ENCODE measurements at regions not wholly inside any gene's neighbourhood (a gene's known extent, or its start where the extent isn't known, plus 50 kb on each side); places are given as distances from the start of the nearest gene placed in this dataset.
"Not testable (repeated sequence)": the region's sequence is repeated elsewhere in the genome, so short reads cannot be mapped to it uniquely, and the experiment has no call there.

GRCh38 chr7:106582365-106582764 lies 78.6 kb downstream of the CCDC71L start:
- TF ChIP-seq CTCF (IDR thresholded peaks at IDR 0.05) (no peak), EP300 (IDR thresholded peaks at IDR 0.05) (no peak), POLR2A (IDR thresholded peaks at IDR 0.05) (no peak)
- DNase-seq, result no peak
- Histone ChIP-seq H3K27me3 (no peaks in the 10 kb centered on the region), H3K9me3 (no peaks in the 10 kb centered on the region), H3K27ac (no peak overlapping the region), H3K4me1 (ENCODE audit: insufficient read depth) (no peaks in the 10 kb centered on the region), H3K36me3 (no peaks in the 10 kb centered on the region), H3K4me3 (no peak overlapping the region)
- intact Hi-C loops (cut with DNase I), result no loop called here
- WGBS, 3 donors, result 76 to 97% (median 91%) methylated on average over 2 of the region's 2 CpGs

GRCh38 chr7:106579086-106579485 lies 81.9 kb downstream of the CCDC71L start:
- H3K9me3 ChIP-seq; H3K4me3 ChIP-seq; H3K4me1 ChIP-seq (ENCODE audit: insufficient read depth); H3K36me3 ChIP-seq; H3K27ac ChIP-seq; DNase-seq; intact Hi-C loops (cut with DNase I); H3K27me3 ChIP-seq: not testable (repeated sequence)
- whole genome bisulfite sequencing, 3 donors, result 83 to 87% (median 86%) methylated on average over 13 of the region's 13 CpGs

- TF ChIP-seq POLR2A (IDR thresholded peaks at IDR 0.05) (no peak), CTCF (IDR thresholded peaks at IDR 0.05) (no peak), EP300 (IDR thresholded peaks at IDR 0.05) (no peak)
- no peak for DNase-seq
- Histone ChIP-seq H3K27ac (no peak overlapping the region), H3K4me3 (no peak overlapping the region), H3K36me3 (no peaks in the 10 kb centered on the region), H3K4me1 (ENCODE audit: insufficient read depth) (no peaks in the 10 kb centered on the region), H3K27me3 (no peaks in the 10 kb centered on the region), H3K9me3 (no peaks in the 10 kb centered on the region)
- WGBS, 3 donors, result 80 to 89% (median 83%) methylated on average over 6 of the region's 6 CpGs
- intact Hi-C loops (cut with DNase I), result no loop called here
Measured at GRCh38 chr7:106575138-106575823, 85.7 kb downstream of the CCDC71L start.

- no peaks in the 10 kb centered on the region for H3K4me1 ChIP-seq (ENCODE audit: insufficient read depth)
- intact Hi-C loops (cut with DNase I), result no loop called here
- 76 to 78% (median 77%) methylated on average over 3 of the region's 3 CpGs for WGBS, 3 donors
- no peak overlapping the region for H3K4me3 ChIP-seq
- no peak for DNase-seq
- no peaks in the 10 kb centered on the region for H3K27me3 ChIP-seq
- H3K36me3 ChIP-seq, result no peaks in the 10 kb centered on the region
- H3K9me3 ChIP-seq, result no peaks in the 10 kb centered on the region
- TF ChIP-seq CTCF (IDR thresholded peaks at IDR 0.05) (no peak), EP300 (IDR thresholded peaks at IDR 0.05) (no peak), POLR2A (IDR thresholded peaks at IDR 0.05) (no peak)
- H3K27ac ChIP-seq, result no peak overlapping the region
Measured at GRCh38 chr7:106573738-106574137, 87.2 kb downstream of the CCDC71L start.

- H3K4me3 ChIP-seq, result no peak overlapping the region
- H3K9me3 ChIP-seq, result no peaks in the 10 kb centered on the region
- intact Hi-C loops (cut with DNase I), result no loop called here
- H3K27ac ChIP-seq, result no peak overlapping the region
- H3K36me3 ChIP-seq, result no peaks in the 10 kb centered on the region
- TF ChIP-seq CTCF (IDR thresholded peaks at IDR 0.05) (no peak), EP300 (IDR thresholded peaks at IDR 0.05) (no peak), POLR2A (IDR thresholded peaks at IDR 0.05) (no peak)
- 69 to 88% (median 78%) methylated on average over 1 of the region's 1 CpG for WGBS, 3 donors
- no peak for DNase-seq
- no peaks in the 10 kb centered on the region for H3K4me1 ChIP-seq (ENCODE audit: insufficient read depth)
- H3K27me3 ChIP-seq, result no peaks in the 10 kb centered on the region
Measured at GRCh38 chr7:106573125-106573663, 87.8 kb downstream of the CCDC71L start.
